ENCODE measurements at regions not wholly inside any gene's neighbourhood (a gene's known extent, or its start where the extent isn't known, plus 50 kb on each side); places are given as distances from the start of the nearest gene placed in this dataset.

GRCh38 chr5:119951330-119951934, 322.1 kb downstream of the FAM170A start:
- no peak for TF ChIP-seq CTCF (IDR thresholded peaks at IDR 0.05 in 2 of 3, conservative IDR thresholded peaks at IDR 0.05 in 1 of 3; ENCODE audit: insufficient read depth in 2 of 3, low read depth in 1 of 3, low read length in 3 of 3)
- TF ChIP-seq MXD1 (CRISPR knock-in tag; IDR thresholded peaks at IDR 0.05; ENCODE audit: borderline replicate concordance, poor library complexity, severe bottlenecking), result no peak
- TF ChIP-seq ZNF274 (IDR thresholded peaks at IDR 0.05; ENCODE audit: borderline replicate concordance, low read depth, low read length), result no peak
- TF ChIP-seq NCOR1 (IDR thresholded peaks at IDR 0.05), result no peak
- no peak for TF ChIP-seq ELK1 (CRISPR knock-in tag; IDR thresholded peaks at IDR 0.05)
- no peak for TF ChIP-seq BRCA1 (IDR thresholded peaks at IDR 0.05)
- no peak for TF ChIP-seq BRCA1 (CRISPR knock-in tag; IDR thresholded peaks at IDR 0.05)
- TF ChIP-seq ZNF121 (CRISPR knock-in tag; conservative IDR thresholded peaks at IDR 0.05), result no peak

Data from K562 (cell line).